Right lobe of liver (tissue), 6 donors: ENCODE measurements at regions not wholly inside any gene's neighbourhood (a gene's known extent, or its start where the extent isn't known, plus 50 kb on each side); places are given as distances from the start of the nearest gene placed in this dataset.
A peak's percentile ranks its signal among the peaks of the same experiment; 100 is the strongest.

Experiments used
- ATAC-seq, 4 donors: fragments of 200-7000 bp; cut with Tn5 transposase; one replicate each; pipeline ENCODE4 v1.9.1; 2020; ENCODE audit warnings: mild to moderate bottlenecking in 4 of 4, moderate library complexity in 4 of 4
- DNase-seq, 3 donors: peaks; one replicate each; pipeline ENCODE4 v3.0.0-alpha.2; 2020
- H3K27ac ChIP-seq, 3 donors: fragments of 200-600 bp; one replicate each; pipeline ENCODE4 v1.8.0; 2022
- H3K27me3 ChIP-seq, 2 donors: fragments of 200-600 bp; one replicate each; pipeline ENCODE4 v1.8.0; 2022
- H3K36me3 ChIP-seq, 4 donors: fragments of 200-600 bp; sonication (generic) in 1 of 4; one replicate each; pipeline versions ENCODE4 v1.5.1 to v1.8.0; 2017 to 2022; ENCODE audit warnings: control low read depth in 1 of 4
- H3K4me1 ChIP-seq, 4 donors: fragments of 200-600 bp; sonication (generic) in 1 of 4; one replicate each; pipeline versions ENCODE4 v1.5.1 to v1.8.0; 2017 to 2022; ENCODE audit warnings: control low read depth in 1 of 4
- H3K4me3 ChIP-seq, 3 donors: fragments of 200-600 bp; one replicate each; pipeline ENCODE4 v1.8.0; 2022
- H3K9me3 ChIP-seq, 4 donors: fragments of 200-600 bp; sonication (generic) in 1 of 4; one replicate each; pipeline versions ENCODE4 v1.5.1 to v1.8.0; 2017 to 2022; ENCODE audit warnings: control low read depth in 1 of 4
- CTCF ChIP-seq, 4 donors: fragments of 200-600 bp in 3 of 4; fragments of 450-650 bp in 1 of 4; IDR thresholded peaks; one replicate each; pipeline versions ENCODE4 v1.5.1 to v1.8.0; 2016 to 2022; ENCODE audit warnings: antibody characterized with exemption in 4 of 4, mild to moderate bottlenecking in 2 of 4
- POLR2A ChIP-seq: fragments of 450-650 bp; IDR thresholded peaks from one replicate; pipeline ENCODE4 v1.6.1; 2017; ENCODE audit warnings: antibody characterized with exemption, mild to moderate bottlenecking
- WGBS: methylation state at CpG from one replicate; pipeline ENCODE4 v1.1.6; 2018; ENCODE audit warnings: low coverage, low lambda C conversion rate; ENCODE audit not compliant: insufficient coverage; ENCODE audit errors: missing lambda C conversion rate; 5-methylcytosine and 5-hydroxymethylcytosine counted together
- intact Hi-C, 2 donors: fragments of 100-400 bp; cut with DNase I; formaldehyde crosslinking; loops; one replicate each; pipeline versions ENCODE4 v1.11.2 to v1.14.1; 2022
- donor health status: DM: no; HTN: yes; CAD: no.
- donor health status: DM: no; HTN: no; CAD: no.
- donor health status: DM: no; HTN: no; CAD: no.
- donor health status: DM: no; HTN: yes; CAD: no.
- donor health status: DM: no; HTN: yes; CAD: no.

GRCh38 chr5:58060996-58061395 lies 398.9 kb downstream of the PLK2 start:
- WGBS = 51% methylated on average over 3 of the region's 3 CpGs
- intact Hi-C loops = no loop called here
- H3K27ac ChIP-seq = no peak overlapping the region
- no peak for TF ChIP-seq CTCF (IDR thresholded peaks at IDR 0.05)
- no peak for TF ChIP-seq POLR2A
- H3K9me3 ChIP-seq = peaks cover 0 to 6% (median 0%) of the 10 kb centered on the region in 4 donors
- no peaks in the 10 kb centered on the region for H3K36me3 ChIP-seq
- H3K4me3 ChIP-seq = no peak overlapping the region
- DNase-seq (no peak), ATAC-seq (peak; percentile 19 to 47 (median 23))
- H3K27me3 ChIP-seq = no peaks in the 10 kb centered on the region
- H3K4me1 ChIP-seq = no peaks in the 10 kb centered on the region

GRCh38 chr5:58057324-58057723 lies 402.6 kb downstream of the PLK2 start:
- WGBS = 67% methylated on average over 4 of the region's 4 CpGs
- TF ChIP-seq POLR2A (no peak), CTCF (IDR thresholded peaks at IDR 0.05) (no peak)
- no peak overlapping the region for H3K27ac ChIP-seq
- H3K4me1 ChIP-seq = no peaks in the 10 kb centered on the region
- intact Hi-C loops = no loop called here
- DNase-seq (no peak), ATAC-seq (no peak)
- no peaks in the 10 kb centered on the region for H3K27me3 ChIP-seq
- peaks cover 0 to 6% (median 0%) of the 10 kb centered on the region in 4 donors for H3K9me3 ChIP-seq
- H3K36me3 ChIP-seq = no peaks in the 10 kb centered on the region
- H3K4me3 ChIP-seq = no peak overlapping the region

- Histone ChIP-seq H3K9me3 (peaks cover 0 to 6% (median 0%) of the 10 kb centered on the region in 4 donors), H3K27me3 (no peaks in the 10 kb centered on the region), H3K36me3 (no peaks in the 10 kb centered on the region), H3K4me1 (no peaks in the 10 kb centered on the region), H3K4me3 (no peak overlapping the region), H3K27ac (no peak overlapping the region)
- DNase-seq (no peak), ATAC-seq (no peak)
- WGBS = 78% methylated on average over 1 of the region's 1 CpG
- intact Hi-C loops = no loop called here
- TF ChIP-seq POLR2A = no peak
- no peak for TF ChIP-seq CTCF (IDR thresholded peaks at IDR 0.05)
Measured at GRCh38 chr5:58056546-58056945, 403.3 kb downstream of the PLK2 start.

- H3K9me3 ChIP-seq = peaks cover 0 to 6% (median 0%) of the 10 kb centered on the region in 4 donors
- intact Hi-C loops = no loop called here
- DNase-seq = no peak
- no peak overlapping the region for H3K4me3 ChIP-seq
- TF ChIP-seq POLR2A (no peak), CTCF (IDR thresholded peaks at IDR 0.05) (no peak)
- H3K27me3 ChIP-seq = no peaks in the 10 kb centered on the region
- H3K4me1 ChIP-seq = no peaks in the 10 kb centered on the region
- H3K27ac ChIP-seq = no peak overlapping the region
- no peak for ATAC-seq
- 86% methylated on average over 1 of the region's 1 CpG for WGBS
- no peaks in the 10 kb centered on the region for H3K36me3 ChIP-seq
Measured at GRCh38 chr5:58054018-58054417, 405.9 kb downstream of the PLK2 start.

- TF ChIP-seq CTCF (IDR thresholded peaks at IDR 0.05) = no peak
- no peak for TF ChIP-seq POLR2A
- H3K4me1 ChIP-seq = no peaks in the 10 kb centered on the region
- no peak overlapping the region for H3K4me3 ChIP-seq
- DNase-seq (no peak), ATAC-seq (no peak)
- intact Hi-C loops = no loop called here
- H3K27ac ChIP-seq = no peak overlapping the region
- H3K27me3 ChIP-seq = no peaks in the 10 kb centered on the region
- WGBS = 71% methylated on average over 2 of the region's 3 CpGs
- H3K36me3 ChIP-seq = no peaks in the 10 kb centered on the region
- H3K9me3 ChIP-seq = no peaks in the 10 kb centered on the region
Measured at GRCh38 chr5:58048954-58049353, 410.9 kb downstream of the PLK2 start.
